ENCODE measurements at regions not wholly inside any gene's neighbourhood (a gene's known extent, or its start where the extent isn't known, plus 50 kb on each side); places are given as distances from the start of the nearest gene placed in this dataset.

- WGBS, 3 donors = 22 to 28% (median 24%) methylated on average over 2 of the region's 2 CpGs
- Histone ChIP-seq H3K9me3 (no peaks in the 10 kb centered on the region), H3K27me3 (ENCODE audit: insufficient read depth in 3 of 3, low read length in 2 of 3) (no peaks in the 10 kb centered on the region), H3K27ac (no peak overlapping the region), H3K36me3 (ENCODE audit: insufficient read depth in 1 of 2, low read depth in 1 of 2) (no peaks in the 10 kb centered on the region), H3K4me3 (no peak overlapping the region), H3K4me1 (no peaks in the 10 kb centered on the region)
- no peak for DNase-seq
- intact Hi-C loops (cut with DNase I) = no loop called here
- no peak for TF ChIP-seq CTCF (IDR thresholded peaks at IDR 0.05)
- ATAC-seq = no peak
Measured at GRCh38 chr11:38553148-38553547, 1955.1 kb upstream of the RAG2 start.

- intact Hi-C loops (cut with DNase I) = no loop called here
- no peaks in the 10 kb centered on the region for H3K4me1 ChIP-seq
- H3K27ac ChIP-seq = no peak overlapping the region
- H3K4me3 ChIP-seq = no peak overlapping the region
- ATAC-seq (no peak), DNase-seq (no peak)
- no peaks in the 10 kb centered on the region for H3K36me3 ChIP-seq (ENCODE audit: insufficient read depth in 1 of 2, low read depth in 1 of 2)
- no peaks in the 10 kb centered on the region for H3K27me3 ChIP-seq (ENCODE audit: insufficient read depth in 3 of 3, low read length in 2 of 3)
- 7 to 39% (median 20%) methylated on average over 1 of the region's 1 CpG for WGBS, 3 donors
- TF ChIP-seq CTCF (IDR thresholded peaks at IDR 0.05) = no peak
- H3K9me3 ChIP-seq = no peaks in the 10 kb centered on the region
Measured at GRCh38 chr11:38547462-38547861, 1949.4 kb upstream of the RAG2 start.

GRCh38 chr11:38543986-38544385 is 1946.0 kb upstream of the RAG2 start:
- H3K27ac ChIP-seq = no peak overlapping the region
- DNase-seq (no peak), ATAC-seq (no peak)
- intact Hi-C loops (cut with DNase I) = no loop called here
- TF ChIP-seq CTCF (IDR thresholded peaks at IDR 0.05) = no peak
- no peaks in the 10 kb centered on the region for H3K9me3 ChIP-seq
- 64 to 68% (median 65%) methylated on average over 3 of the region's 3 CpGs for WGBS, 3 donors
- no peaks in the 10 kb centered on the region for H3K27me3 ChIP-seq (ENCODE audit: insufficient read depth in 3 of 3, low read length in 2 of 3)
- H3K4me1 ChIP-seq = no peaks in the 10 kb centered on the region
- no peaks in the 10 kb centered on the region for H3K36me3 ChIP-seq (ENCODE audit: insufficient read depth in 1 of 2, low read depth in 1 of 2)
- H3K4me3 ChIP-seq = no peak overlapping the region

- Histone ChIP-seq H3K36me3 (ENCODE audit: insufficient read depth in 1 of 2, low read depth in 1 of 2) (no peaks in the 10 kb centered on the region), H3K27me3 (ENCODE audit: insufficient read depth in 3 of 3, low read length in 2 of 3) (no peaks in the 10 kb centered on the region), H3K9me3 (no peaks in the 10 kb centered on the region), H3K4me3 (no peak overlapping the region), H3K4me1 (no peaks in the 10 kb centered on the region), H3K27ac (no peak overlapping the region)
- 48 to 80% (median 66%) methylated on average over 1 of the region's 1 CpG for WGBS, 3 donors
- TF ChIP-seq CTCF (IDR thresholded peaks at IDR 0.05) = no peak
- DNase-seq = no peak
- intact Hi-C loops (cut with DNase I) = no loop called here
- no peak for ATAC-seq
Measured at GRCh38 chr11:38543311-38543710, 1945.3 kb upstream of the RAG2 start.

- Histone ChIP-seq H3K27ac (no peak overlapping the region), H3K4me3 (no peak overlapping the region), H3K4me1 (no peaks in the 10 kb centered on the region), H3K27me3 (ENCODE audit: insufficient read depth in 3 of 3, low read length in 2 of 3) (no peaks in the 10 kb centered on the region), H3K9me3 (no peaks in the 10 kb centered on the region), H3K36me3 (ENCODE audit: insufficient read depth in 1 of 2, low read depth in 1 of 2) (no peaks in the 10 kb centered on the region)
- DNase-seq (no peak), ATAC-seq (no peak)
- no peak for TF ChIP-seq CTCF (IDR thresholded peaks at IDR 0.05)
- intact Hi-C loops (cut with DNase I) = no loop called here
- 66 to 72% (median 66%) methylated on average over 6 of the region's 6 CpGs for whole genome bisulfite sequencing, 3 donors
Measured at GRCh38 chr11:38538866-38539680, 1941.0 kb upstream of the RAG2 start.

All from psoas muscle (tissue), 7 donors.